Prostate gland (tissue), 2 donors: ENCODE measurements at regions not wholly inside any gene's neighbourhood (a gene's known extent, or its start where the extent isn't known, plus 50 kb on each side); places are given as distances from the start of the nearest gene placed in this dataset.

ENCODE experiments used
- DNase-seq: peaks from one replicate; pipeline ENCODE4 v3.0.0-alpha.2; 2019; ENCODE audit warnings: low spot score
- H3K27ac ChIP-seq, 2 donors: fragments of 200-600 bp; sonication (generic); 2 replicates each; pipeline ENCODE4 v1.5.1; 2017 to 2019
- H3K27me3 ChIP-seq: fragments of 200-600 bp; sonication (generic); replicated peaks from 2 replicates; pipeline ENCODE4 v1.5.1; 2019; ENCODE audit not compliant: insufficient read depth
- H3K36me3 ChIP-seq, 2 donors: fragments of 200-600 bp; sonication (generic); 1 replicate in 1 of 2; 2 replicates in 1 of 2; pipeline versions ENCODE4 v1.5.1 to v1.8.1; 2017 to 2019
- H3K4me1 ChIP-seq: fragments of 200-600 bp; sonication (generic); replicated peaks from 2 replicates; pipeline ENCODE4 v1.5.1; 2019
- H3K4me3 ChIP-seq, 2 donors: fragments of 200-600 bp; sonication (generic); 2 replicates each; pipeline ENCODE4 v1.5.1; 2017 to 2019
- H3K9me3 ChIP-seq: fragments of 200-600 bp; sonication (generic); 2 replicates; pipeline ENCODE4 v1.5.1; 2017
- CTCF ChIP-seq, 4 experiments: fragments of 200-600 bp in 2 of 4; fragments of 450-650 bp in 2 of 4; sonication (generic) in 2 of 4; IDR thresholded peaks; 1 replicate in 3 of 4; 2 replicates in 1 of 4; pipeline ENCODE4 v1.5.1; 2016 to 2019; ENCODE audit warnings: antibody characterized with exemption in 4 of 4, mild to moderate bottlenecking in 2 of 4, moderate library complexity in 2 of 4
- POLR2A ChIP-seq: fragments of 450-650 bp; IDR thresholded peaks from one replicate; pipeline ENCODE4 v1.6.1; 2016; ENCODE audit warnings: antibody characterized with exemption, mild to moderate bottlenecking
- POLR2AphosphoS5 ChIP-seq: sonication (generic); formaldehyde crosslinking; IDR thresholded peaks from one replicate; pipeline ENCODE4 v1.6.1; 2017; ENCODE audit warnings: antibody characterized with exemption
- WGBS: methylation state at CpG from one replicate; pipeline ENCODE4 v1.1.5; 2018; 5-methylcytosine and 5-hydroxymethylcytosine counted together
- intact Hi-C: fragments of 100-400 bp; cut with DNase I; formaldehyde crosslinking; loops from one replicate; pipeline ENCODE4 v1.14.2; 2022

GRCh38 chr5:125367702-125368101 is 621.3 kb upstream of the ZNF608 start:
- intact Hi-C loops, result no loop called here
- Histone ChIP-seq H3K4me3 (no peak overlapping the region), H3K9me3 (no peaks in the 10 kb centered on the region), H3K4me1 (no peaks in the 10 kb centered on the region), H3K27me3 (no peaks in the 10 kb centered on the region), H3K27ac (no peak overlapping the region), H3K36me3 (no peaks in the 10 kb centered on the region)
- DNase-seq, result no peak
- no peak for TF ChIP-seq POLR2A
- no peak for TF ChIP-seq POLR2AphosphoS5
- no peak for TF ChIP-seq CTCF (IDR thresholded peaks at IDR 0.05)
- 66% methylated on average over 1 of the region's 1 CpG for WGBS

DNA sequence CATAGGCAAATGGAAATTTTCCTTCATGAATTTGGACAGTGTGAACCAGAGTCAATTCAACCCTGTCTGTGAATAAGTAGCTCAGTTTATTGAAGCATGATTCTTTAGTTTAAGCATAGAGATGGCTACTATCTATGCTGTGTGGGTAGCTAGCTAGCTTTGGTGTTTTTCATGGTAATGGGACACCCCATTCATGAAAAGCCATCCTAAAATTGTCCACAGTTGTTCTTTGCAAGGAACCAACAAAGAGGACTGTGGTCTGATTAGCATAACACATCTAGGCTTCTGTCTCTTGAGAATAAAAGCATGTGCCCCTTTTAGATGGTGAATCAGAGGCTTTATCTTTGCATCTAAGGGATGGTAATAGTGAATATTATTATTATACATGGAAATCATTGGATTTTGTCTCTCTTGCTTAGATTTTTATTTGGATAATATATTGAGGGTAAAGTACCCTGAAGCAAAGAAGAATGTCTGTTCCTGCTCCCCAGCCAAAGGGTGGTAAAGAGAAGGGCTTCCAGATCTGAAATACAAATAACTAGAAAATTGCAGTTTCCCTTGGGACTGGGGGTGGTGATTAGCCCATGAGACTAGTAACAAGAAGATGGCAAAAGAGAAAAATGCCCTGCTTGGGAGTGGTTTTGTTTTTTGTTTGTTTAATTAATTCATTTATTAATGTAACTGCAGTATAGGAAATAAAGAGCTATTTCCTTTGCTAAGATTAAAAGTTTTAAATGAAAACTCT is 624.2 kb upstream of the ZNF608 start:
- no peaks in the 10 kb centered on the region for H3K9me3 ChIP-seq
- no peaks in the 10 kb centered on the region for H3K4me1 ChIP-seq
- no peak for DNase-seq
- H3K36me3 ChIP-seq, result no peaks in the 10 kb centered on the region
- no peak overlapping the region for H3K27ac ChIP-seq
- H3K27me3 ChIP-seq, result no peaks in the 10 kb centered on the region
- TF ChIP-seq POLR2A, result no peak
- no peak for TF ChIP-seq POLR2AphosphoS5
- TF ChIP-seq CTCF (IDR thresholded peaks at IDR 0.05), result no peak
- H3K4me3 ChIP-seq, result no peak overlapping the region
- intact Hi-C loops, result no loop called here

DNA sequence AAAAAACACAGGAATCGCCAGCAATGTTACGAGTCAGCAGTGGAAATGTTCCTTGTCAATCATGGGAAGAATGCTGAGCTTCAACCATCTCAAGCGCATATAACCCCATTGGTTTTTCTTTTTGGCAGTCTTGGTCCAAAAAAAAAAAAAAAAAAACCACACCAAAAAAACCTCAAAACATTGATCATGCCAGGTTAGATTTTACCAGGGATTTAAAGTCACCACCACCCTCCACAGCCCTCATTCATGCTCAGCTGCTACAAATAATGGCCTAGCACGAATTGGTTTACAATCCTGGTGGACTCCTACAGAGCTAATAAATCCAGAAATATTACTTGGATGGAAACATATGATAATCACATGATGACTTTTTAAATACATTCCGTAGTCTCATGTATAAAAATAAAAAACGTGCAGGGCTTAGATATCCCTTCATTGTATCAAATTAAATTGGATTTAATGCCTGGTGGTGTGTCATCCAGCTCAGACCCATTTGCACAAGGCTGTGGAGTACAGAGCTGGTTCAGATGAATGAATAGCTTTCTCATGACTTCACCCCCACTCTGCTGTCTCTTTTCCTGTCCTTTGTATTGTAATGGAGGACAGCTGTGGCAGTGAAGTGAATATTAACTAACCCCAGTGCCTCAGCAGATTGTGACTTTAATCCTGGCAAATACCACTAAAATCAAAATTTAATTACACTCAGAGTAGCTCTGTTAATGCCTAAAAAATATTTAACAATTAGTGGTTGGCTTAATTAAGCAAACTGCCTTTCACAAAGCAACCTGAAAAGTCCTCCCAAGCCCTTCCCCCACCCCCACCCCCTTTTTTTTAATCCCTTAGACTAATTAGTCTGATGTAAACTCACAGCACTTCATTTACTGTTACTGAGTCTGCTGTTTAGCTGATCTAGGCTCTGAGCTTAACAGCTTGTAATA is 626.5 kb upstream of the ZNF608 start:
- H3K27me3 ChIP-seq, result no peaks in the 10 kb centered on the region
- H3K4me3 ChIP-seq, result no peak overlapping the region
- no peak for TF ChIP-seq CTCF (IDR thresholded peaks at IDR 0.05)
- TF ChIP-seq POLR2AphosphoS5, result no peak
- TF ChIP-seq POLR2A, result no peak
- no peaks in the 10 kb centered on the region for H3K9me3 ChIP-seq
- DNase-seq, result no peak
- intact Hi-C loops, result no loop called here
- no peaks in the 10 kb centered on the region for H3K36me3 ChIP-seq
- 73% methylated on average over 6 of the region's 6 CpGs for WGBS
- no peak overlapping the region for H3K27ac ChIP-seq
- no peaks in the 10 kb centered on the region for H3K4me1 ChIP-seq

DNA sequence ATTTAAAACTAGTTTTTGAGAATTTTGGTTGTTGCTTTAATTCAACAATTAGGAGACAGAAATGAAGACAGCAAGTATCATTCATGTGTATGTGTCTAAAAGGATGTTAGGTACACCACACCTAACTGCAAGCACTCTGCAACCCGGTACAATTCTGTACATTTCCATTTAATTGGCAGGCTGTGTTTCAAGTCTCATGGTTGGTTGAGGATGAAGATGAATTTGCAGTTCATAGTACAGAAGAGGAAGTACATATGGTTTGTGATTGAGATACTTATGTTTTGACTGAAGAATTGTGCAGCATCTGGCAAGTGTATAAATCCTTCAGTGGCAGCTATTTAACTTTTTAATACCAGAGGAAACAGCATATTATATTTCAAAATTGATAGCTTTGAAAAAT is 628.7 kb upstream of the ZNF608 start:
- H3K4me1 ChIP-seq, result no peaks in the 10 kb centered on the region
- 72% methylated on average over 1 of the region's 1 CpG for WGBS
- DNase-seq, result no peak
- no peaks in the 10 kb centered on the region for H3K27me3 ChIP-seq
- intact Hi-C loops, result no loop called here
- no peak overlapping the region for H3K27ac ChIP-seq
- H3K4me3 ChIP-seq, result no peak overlapping the region
- TF ChIP-seq POLR2AphosphoS5 (no peak), POLR2A (no peak), CTCF (IDR thresholded peaks at IDR 0.05) (no peak)
- no peaks in the 10 kb centered on the region for H3K36me3 ChIP-seq
- H3K9me3 ChIP-seq, result no peaks in the 10 kb centered on the region
